ENCODE measurements at regions not wholly inside any gene's neighbourhood (a gene's known extent, or its start where the extent isn't known, plus 50 kb on each side); places are given as distances from the start of the nearest gene placed in this dataset.

- Histone ChIP-seq H3K4me1 (peaks cover 32% of the 10 kb centered on the region), H3K9me3 (replicated peaks) (no peaks in the 10 kb centered on the region), H3K27ac (replicated peaks) (no peak overlapping the region), H3K27me3 (ENCODE audit: low read depth) (no peaks in the 10 kb centered on the region), H3K36me3 (no peaks in the 10 kb centered on the region), H3K4me3 (no peak overlapping the region)
- no peak for TF ChIP-seq CTCF (IDR thresholded peaks at IDR 0.05; ENCODE audit: borderline replicate concordance)
- intact Hi-C loops (cut with micrococcal nuclease): no loop called here
- no peak for DNase-seq
These were observed 111.2 kb upstream of the ZMIZ1 start for GRCh38 chr10:78957471-78958039.

GRCh38 chr10:78959217-78959923, 109.4 kb upstream of the ZMIZ1 start:
- Histone ChIP-seq H3K27me3 (ENCODE audit: low read depth) (no peaks in the 10 kb centered on the region), H3K4me3 (no peak overlapping the region), H3K27ac (replicated peaks) (no peak overlapping the region), H3K36me3 (no peaks in the 10 kb centered on the region), H3K9me3 (replicated peaks) (no peaks in the 10 kb centered on the region), H3K4me1 (peaks cover 38% of the 10 kb centered on the region)
- TF ChIP-seq CTCF (IDR thresholded peaks at IDR 0.05; ENCODE audit: borderline replicate concordance): no peak
- no peak for DNase-seq
- intact Hi-C loops (cut with micrococcal nuclease): no loop called here

GRCh38 chr10:78959924-78960285, 108.9 kb upstream of the ZMIZ1 start:
- no peak for TF ChIP-seq CTCF (IDR thresholded peaks at IDR 0.05; ENCODE audit: borderline replicate concordance)
- Histone ChIP-seq H3K9me3 (replicated peaks) (no peaks in the 10 kb centered on the region), H3K4me3 (no peak overlapping the region), H3K36me3 (no peaks in the 10 kb centered on the region), H3K27ac (replicated peaks) (no peak overlapping the region), H3K27me3 (ENCODE audit: low read depth) (no peaks in the 10 kb centered on the region), H3K4me1 (peaks cover 43% of the 10 kb centered on the region)
- DNase-seq: no peak
- intact Hi-C loops (cut with micrococcal nuclease): no loop called here

GRCh38 chr10:78960316-78960800, 108.4 kb upstream of the ZMIZ1 start:
- Histone ChIP-seq H3K4me3 (no peak overlapping the region), H3K27me3 (ENCODE audit: low read depth) (no peaks in the 10 kb centered on the region), H3K27ac (replicated peaks) (no peak overlapping the region), H3K9me3 (replicated peaks) (no peaks in the 10 kb centered on the region), H3K4me1 (peaks cover 46% of the 10 kb centered on the region), H3K36me3 (no peaks in the 10 kb centered on the region)
- DNase-seq: peak; percentile 50
- intact Hi-C loops (cut with micrococcal nuclease): no loop called here
- TF ChIP-seq CTCF (IDR thresholded peaks at IDR 0.05; ENCODE audit: borderline replicate concordance): no peak

- peaks cover 41% of the 10 kb centered on the region for H3K4me1 ChIP-seq
- no peak overlapping the region for H3K27ac ChIP-seq (replicated peaks)
- H3K36me3 ChIP-seq: no peaks in the 10 kb centered on the region
- H3K27me3 ChIP-seq (ENCODE audit: low read depth): no peaks in the 10 kb centered on the region
- no peak for DNase-seq
- intact Hi-C loops (cut with micrococcal nuclease): no loop called here
- H3K4me3 ChIP-seq: no peak overlapping the region
- no peak for TF ChIP-seq CTCF (IDR thresholded peaks at IDR 0.05; ENCODE audit: borderline replicate concordance)
- no peaks in the 10 kb centered on the region for H3K9me3 ChIP-seq (replicated peaks)
These were observed 107.0 kb upstream of the ZMIZ1 start for GRCh38 chr10:78961760-78962159.
